ENCODE measurements at regions not wholly inside any gene's neighbourhood (a gene's known extent, or its start where the extent isn't known, plus 50 kb on each side); places are given as distances from the start of the nearest gene placed in this dataset.

GRCh38 chr2:188919824-188920223 is 54.3 kb upstream of the COL3A1 start:
- DNase-seq (ENCODE audit: low read depth), result no peak

- DNase-seq (ENCODE audit: low read depth), result no peak
Observed at GRCh38 chr2:188922191-188922590, 52.0 kb upstream of the COL3A1 start.
